ENCODE measurements at regions not wholly inside any gene's neighbourhood (a gene's known extent, or its start where the extent isn't known, plus 50 kb on each side); places are given as distances from the start of the nearest gene placed in this dataset.

GRCh38 chr12:84091651-84092050 is 820.9 kb downstream of the SLC6A15 start:
- no peak for TF ChIP-seq CTCF (IDR thresholded peaks at IDR 0.05; ENCODE audit: insufficient read depth, low read depth, low read length)
- TF ChIP-seq EZH2 (IDR thresholded peaks at IDR 0.05; ENCODE audit: insufficient read depth, low read length): no peak

All from astrocyte (in vitro differentiated cells and primary cell).